OCI-LY7 (cell line): ENCODE measurements at regions not wholly inside any gene's neighbourhood (a gene's known extent, or its start where the extent isn't known, plus 50 kb on each side); places are given as distances from the start of the nearest gene placed in this dataset.

Experiments used
- BruUV-seq: library from RNA; stranded (reverse); fragments of 400-500 nt; replicated peaks from 2 replicates; lab custom pipeline; 2021; lab: Mats Ljungman, UMichigan
- CTCF ChIA-PET: fragments of 300-600 bp; sonication (Branson Sonifier 250); formaldehyde crosslinking; loops from one replicate; lab custom pipeline; 2022; ENCODE audit warnings: antibody characterized with exemption; ENCODE audit not compliant: unreplicated experiment; lab: Charles Lee
- POLR2A ChIA-PET: fragments of 300-600 bp; sonication (Branson Sonifier 250); formaldehyde crosslinking; loops from one replicate; lab custom pipeline; 2022; ENCODE audit warnings: antibody characterized with exemption; lab: Charles Lee
- DNase-seq: peaks from one replicate; pipeline ENCODE4 v3.0.0-alpha.2; 2015; ENCODE audit warnings: low spot score
- H2AFZ ChIP-seq: fragments of 200-600 bp; sonication (generic), shearing (Covaris generic); 2 replicates; pipeline ENCODE4 v1.6.1; 2014; ENCODE audit warnings: mild to moderate bottlenecking, antibody characterized with exemption, low read length, moderate library complexity
- H3K27ac ChIP-seq: fragments of 200-600 bp; sonication (generic); 2 replicates; pipeline ENCODE4 v1.5.1; 2014; ENCODE audit warnings: mixed run types, low read depth, mild to moderate bottlenecking, moderate library complexity, low read length, inconsistent platforms; ENCODE audit not compliant: poor library complexity, severe bottlenecking
- H3K36me3 ChIP-seq: fragments of 200-600 bp; sonication (generic); 2 replicates; pipeline ENCODE4 v1.6.1; 2014; ENCODE audit warnings: mild to moderate bottlenecking, antibody characterized with exemption, low read length, moderate library complexity, mixed read lengths; ENCODE audit not compliant: insufficient read depth
- H3K4me1 ChIP-seq: fragments of 200-600 bp; sonication (generic); 2 replicates; pipeline ENCODE4 v1.5.1; 2014; ENCODE audit warnings: mild to moderate bottlenecking, low read length; ENCODE audit not compliant: insufficient read depth, poor library complexity, severe bottlenecking
- H3K4me2 ChIP-seq: fragments of 200-600 bp; sonication (generic); 2 replicates; pipeline ENCODE4 v1.6.1; 2014; ENCODE audit warnings: mild to moderate bottlenecking, low read length
- H3K4me3 ChIP-seq: fragments of 200-600 bp; sonication (generic); 2 replicates; pipeline ENCODE4 v1.5.1; 2014; ENCODE audit warnings: mild to moderate bottlenecking, low read depth, low read length; ENCODE audit not compliant: poor library complexity, severe bottlenecking
- H3K79me2 ChIP-seq: fragments of 200-600 bp; sonication (generic); 2 replicates; pipeline ENCODE4 v1.6.1; 2016; ENCODE audit warnings: low read depth, mild to moderate bottlenecking, low read length, moderate library complexity, mixed read lengths; ENCODE audit not compliant: insufficient read depth
- H3K9me2 ChIP-seq: fragments of 200-600 bp; sonication (generic); 2 replicates; pipeline ENCODE4 v1.6.1; 2016; ENCODE audit warnings: mild to moderate bottlenecking, low read length, mixed read lengths; ENCODE audit not compliant: insufficient read depth
- H3K9me3 ChIP-seq: fragments of 200-600 bp; sonication (generic); 2 replicates; pipeline ENCODE4 v1.6.1; 2014; ENCODE audit warnings: mild to moderate bottlenecking, mixed run types, low read length, mixed read lengths
- H4K20me1 ChIP-seq: fragments of 200-600 bp; sonication (generic); 2 replicates; pipeline ENCODE4 v1.6.1; 2014; ENCODE audit warnings: mild to moderate bottlenecking, antibody characterized with exemption, low read length, moderate library complexity, mixed read lengths; ENCODE audit not compliant: insufficient read depth
- EZH2phosphoT487 ChIP-seq: fragments of 200-600 bp; sonication (generic); IDR thresholded peaks from 2 replicates; pipeline ENCODE4 v1.6.1; 2018; ENCODE audit warnings: low read depth, borderline replicate concordance, mild to moderate bottlenecking, mixed run types, antibody characterized with exemption, low read length, moderate library complexity, mixed read lengths
- intact Hi-C: fragments of 100-400 bp; cut with micrococcal nuclease; formaldehyde crosslinking; loops from one replicate; pipeline ENCODE4 v1.10.0; 2022; ENCODE audit not compliant: unreplicated experiment
- TF ChIP-seq, protein P1 (sequence below): fragments of 200-600 bp; sonication (generic); conservative IDR thresholded peaks from 2 replicates; pipeline ENCODE4 v1.5.1; 2014; ENCODE audit warnings: mild to moderate bottlenecking, antibody characterized with exemption, low read length, moderate library complexity, mixed read lengths

DNA sequence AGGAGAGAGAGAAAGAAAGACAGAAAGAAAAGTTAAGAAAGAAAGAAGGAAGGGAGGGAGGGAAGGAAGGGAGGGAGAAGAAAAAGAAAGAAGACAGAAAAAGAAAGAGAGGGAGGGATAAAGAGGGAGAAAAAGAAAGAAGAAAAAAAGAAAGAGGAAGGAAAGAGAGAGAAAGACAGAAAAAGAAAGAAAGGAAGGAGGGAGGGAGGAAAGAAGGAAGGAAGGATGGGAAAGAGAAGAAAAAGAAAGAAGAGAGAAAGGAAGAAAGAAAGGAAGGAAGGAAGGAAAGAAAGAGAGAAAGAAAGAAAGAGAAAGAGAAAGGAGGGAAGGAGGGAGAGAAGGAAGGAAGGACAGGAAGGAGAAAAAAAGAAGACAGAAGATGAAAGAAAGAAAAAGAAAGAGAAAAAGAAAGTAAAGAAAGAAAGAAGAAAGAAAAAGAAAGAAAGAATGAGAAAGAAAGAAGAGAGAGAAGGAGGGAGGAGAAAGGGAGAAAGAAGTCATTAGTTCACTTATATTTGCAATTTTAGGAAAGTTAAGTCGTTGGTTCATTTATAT lies 567.2 kb upstream of the CBLB start:
- Histone ChIP-seq H3K4me3 (no peak overlapping the region), H2AFZ (no peak overlapping the region), H3K9me2 (no peaks in the 10 kb centered on the region), H4K20me1 (no peaks in the 10 kb centered on the region), H3K4me1 (no peaks in the 10 kb centered on the region), H3K27ac (no peak overlapping the region), H3K4me2 (no peak overlapping the region), H3K36me3 (no peaks in the 10 kb centered on the region), H3K79me2 (no peaks in the 10 kb centered on the region), H3K9me3 (0 out of 2 replicates have a peak, but pooled peaks cover 3% of the 10 kb centered on the region)
- POLR2A ChIA-PET = no interaction called here
- BruUV-seq = no TSS peak
- TF ChIP-seq, protein P1, sequence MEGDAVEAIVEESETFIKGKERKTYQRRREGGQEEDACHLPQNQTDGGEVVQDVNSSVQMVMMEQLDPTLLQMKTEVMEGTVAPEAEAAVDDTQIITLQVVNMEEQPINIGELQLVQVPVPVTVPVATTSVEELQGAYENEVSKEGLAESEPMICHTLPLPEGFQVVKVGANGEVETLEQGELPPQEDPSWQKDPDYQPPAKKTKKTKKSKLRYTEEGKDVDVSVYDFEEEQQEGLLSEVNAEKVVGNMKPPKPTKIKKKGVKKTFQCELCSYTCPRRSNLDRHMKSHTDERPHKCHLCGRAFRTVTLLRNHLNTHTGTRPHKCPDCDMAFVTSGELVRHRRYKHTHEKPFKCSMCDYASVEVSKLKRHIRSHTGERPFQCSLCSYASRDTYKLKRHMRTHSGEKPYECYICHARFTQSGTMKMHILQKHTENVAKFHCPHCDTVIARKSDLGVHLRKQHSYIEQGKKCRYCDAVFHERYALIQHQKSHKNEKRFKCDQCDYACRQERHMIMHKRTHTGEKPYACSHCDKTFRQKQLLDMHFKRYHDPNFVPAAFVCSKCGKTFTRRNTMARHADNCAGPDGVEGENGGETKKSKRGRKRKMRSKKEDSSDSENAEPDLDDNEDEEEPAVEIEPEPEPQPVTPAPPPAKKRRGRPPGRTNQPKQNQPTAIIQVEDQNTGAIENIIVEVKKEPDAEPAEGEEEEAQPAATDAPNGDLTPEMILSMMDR = no peak
- TF ChIP-seq EZH2phosphoT487 = no peak
- no peak for DNase-seq
- intact Hi-C loops = no loop called here
- CTCF ChIA-PET = no interaction called here

GRCh38 chr3:106438887-106439286 lies 570.1 kb upstream of the CBLB start:
- no TSS peak for BruUV-seq
- intact Hi-C loops = no loop called here
- POLR2A ChIA-PET = interaction anchor here (0.7 kb wide), 2 partner anchors 22 to 1295 kb away, joined by 3 read pairs; no protein-coding TSS in a partner anchor

GRCh38 chr3:106440672-106441071 lies 571.9 kb upstream of the CBLB start:
- intact Hi-C loops = no loop called here
- Histone ChIP-seq H3K36me3 (no peaks in the 10 kb centered on the region), H3K4me3 (no peak overlapping the region), H3K4me1 (no peaks in the 10 kb centered on the region), H3K4me2 (no peak overlapping the region), H3K9me2 (no peaks in the 10 kb centered on the region), H3K79me2 (no peaks in the 10 kb centered on the region), H3K9me3 (no peaks in the 10 kb centered on the region), H4K20me1 (no peaks in the 10 kb centered on the region), H2AFZ (no peak overlapping the region), H3K27ac (no peak overlapping the region)
- no TSS peak for BruUV-seq
- POLR2A ChIA-PET = interaction anchor here (1.4 to 4.0 kb wide), 2 partner anchors 9 to 12 kb away, joined by 4 to 10 read pairs; no protein-coding TSS in a partner anchor
- DNase-seq = no peak
- TF ChIP-seq, protein P1 = no peak
- no peak for TF ChIP-seq EZH2phosphoT487
- CTCF ChIA-PET = no interaction called here

More at GRCh38 chr3:106438887-106439286, 570.1 kb upstream of the CBLB start:
- H3K9me3 ChIP-seq = 0 out of 2 replicates have a peak, but pooled peaks cover 3% of the 10 kb centered on the region
- H3K4me1 ChIP-seq = no peaks in the 10 kb centered on the region
- H3K36me3 ChIP-seq = no peaks in the 10 kb centered on the region
- H3K4me2 ChIP-seq = no peak overlapping the region
- H3K79me2 ChIP-seq = no peaks in the 10 kb centered on the region
- no peak overlapping the region for H3K27ac ChIP-seq
- no peak overlapping the region for H3K4me3 ChIP-seq
- H3K9me2 ChIP-seq = no peaks in the 10 kb centered on the region
- TF ChIP-seq, protein P1 = no peak
- no peak for TF ChIP-seq EZH2phosphoT487
- CTCF ChIA-PET = no interaction called here
- no peak for DNase-seq
- H4K20me1 ChIP-seq = no peaks in the 10 kb centered on the region
- H2AFZ ChIP-seq = no peak overlapping the region
